WTC11 (cell line): ENCODE measurements at regions not wholly inside any gene's neighbourhood (a gene's known extent, or its start where the extent isn't known, plus 50 kb on each side); places are given as distances from the start of the nearest gene placed in this dataset.

Experiments
- ATAC-seq: fragments of 200-7000 bp; cut with Tn5 transposase; 2 replicates; pipeline ENCODE4 v1.10.0; 2021; ENCODE audit warnings: mild to moderate bottlenecking, moderate library complexity
- CTCF ChIA-PET: fragments of 300-600 bp; sonication (Branson Sonifier 250); formaldehyde crosslinking; loops from one replicate; lab custom pipeline; 2021; ENCODE audit warnings: antibody characterized with exemption; lab: Charles Lee
- POLR2A ChIA-PET: fragments of 350-600 bp; sonication (Branson Sonifier 250); formaldehyde crosslinking; loops from one replicate; lab custom pipeline; 2021; ENCODE audit warnings: antibody characterized with exemption; lab: Charles Lee
- DNase-seq: peaks from one replicate; pipeline ENCODE4 v3.0.0; 2021; ENCODE audit warnings: low spot score
- H3K27ac Mint-ChIP-seq: 2 replicates; pipeline ENCODE4 v1.8.0; 2021; ENCODE audit warnings: mixed read lengths
- H3K27me3 Mint-ChIP-seq: 2 replicates; pipeline ENCODE4 v1.8.0; 2021; ENCODE audit warnings: low read depth, mild to moderate bottlenecking, moderate library complexity, mixed read lengths
- H3K36me3 Mint-ChIP-seq: 2 replicates; pipeline ENCODE4 v1.8.0; 2021; ENCODE audit warnings: mixed read lengths
- H3K4me1 Mint-ChIP-seq: 2 replicates; pipeline ENCODE4 v1.8.0; 2022; ENCODE audit warnings: mixed read lengths
- H3K4me3 Mint-ChIP-seq: 2 replicates; pipeline ENCODE4 v1.8.0; 2021; ENCODE audit warnings: mild to moderate bottlenecking, moderate library complexity, mixed read lengths
- H3K9me3 Mint-ChIP-seq: 2 replicates; pipeline ENCODE4 v1.8.0; 2021; ENCODE audit warnings: mixed read lengths
- ERG ChIP-seq: fragments of 250-450 bp; sonication (Bioruptor Pico); IDR thresholded peaks from 2 replicates; pipeline ENCODE4 v1.8.0; 2021; ENCODE audit warnings: mild to moderate bottlenecking
- NR1H2 ChIP-seq: sonication (generic); formaldehyde crosslinking; IDR thresholded peaks from 2 replicates; pipeline ENCODE4 v1.9.0; 2021; ENCODE audit warnings: mild to moderate bottlenecking, moderate library complexity, missing genetic modification reagents
- NR3C1 ChIP-seq: sonication (generic); formaldehyde crosslinking; conservative IDR thresholded peaks from 2 replicates; pipeline ENCODE4 v1.8.1; 2023; ENCODE audit warnings: low read depth, mild to moderate bottlenecking, missing genetic modification reagents
- PREB ChIP-seq: sonication (generic); formaldehyde crosslinking; IDR thresholded peaks from 2 replicates; pipeline ENCODE4 v1.8.1; 2022; ENCODE audit warnings: mild to moderate bottlenecking, missing genetic modification reagents, moderate library complexity, borderline replicate concordance
- PRRX2 ChIP-seq: fragments of 250-450 bp; sonication (Bioruptor Pico); IDR thresholded peaks from 2 replicates; pipeline ENCODE4 v1.8.0; 2021; ENCODE audit warnings: mild to moderate bottlenecking
- RELA ChIP-seq: sonication (generic); formaldehyde crosslinking; IDR thresholded peaks from 2 replicates; pipeline ENCODE4 v1.8.1; 2022; ENCODE audit warnings: missing genetic modification reagents, mild to moderate bottlenecking, borderline replicate concordance
- USF1 ChIP-seq: sonication (generic); formaldehyde crosslinking; IDR thresholded peaks from 2 replicates; pipeline ENCODE4 v1.8.0; 2022; ENCODE audit warnings: mild to moderate bottlenecking, missing genetic modification reagents
- ZNF121 ChIP-seq: sonication (generic); formaldehyde crosslinking; IDR thresholded peaks from 2 replicates; pipeline ENCODE4 v1.8.0; 2023; ENCODE audit warnings: missing genetic modification reagents
- ZNF263 ChIP-seq: sonication (generic); formaldehyde crosslinking; IDR thresholded peaks from 2 replicates; pipeline ENCODE4 v1.8.1; 2022; ENCODE audit warnings: low read depth, mild to moderate bottlenecking, moderate library complexity, missing genetic modification reagents
- TF ChIP-seq, protein P1 (sequence below): fragments of 250-450 bp; sonication (Bioruptor Pico); conservative IDR thresholded peaks from 2 replicates; pipeline ENCODE4 v1.9.0; 2021; ENCODE audit warnings: mild to moderate bottlenecking
- TF ChIP-seq, protein P2 (sequence below): sonication (generic); formaldehyde crosslinking; conservative IDR thresholded peaks from 2 replicates; pipeline ENCODE4 v1.8.1; 2023; ENCODE audit warnings: mild to moderate bottlenecking, low read depth, missing genetic modification reagents, moderate library complexity
- TF ChIP-seq, protein P3 (sequence below): sonication (generic); formaldehyde crosslinking; IDR thresholded peaks from 2 replicates; pipeline ENCODE4 v1.8.1; 2023; ENCODE audit warnings: mild to moderate bottlenecking, missing genetic modification reagents, moderate library complexity
- TF ChIP-seq, protein P4 (sequence below): fragments of 250-450 bp; sonication (Bioruptor Pico); IDR thresholded peaks from 2 replicates; pipeline ENCODE4 v1.9.0; 2021; ENCODE audit warnings: moderate library complexity, mild to moderate bottlenecking, inconsistent platforms, borderline replicate concordance
- TF ChIP-seq, protein P5 (sequence below): sonication (generic); formaldehyde crosslinking; IDR thresholded peaks from 2 replicates; pipeline ENCODE4 v1.8.1; 2023; ENCODE audit warnings: mild to moderate bottlenecking, missing genetic modification reagents

- Mint-ChIP-seq H3K9me3 (no peaks in the 10 kb centered on the region), H3K27ac (no peak overlapping the region), H3K4me3 (no peak overlapping the region), H3K4me1 (peaks cover 14% of the 10 kb centered on the region), H3K36me3 (no peaks in the 10 kb centered on the region), H3K27me3 (no peaks in the 10 kb centered on the region)
- DNase-seq (no peak), ATAC-seq (no peak)
- ChIA-PET POLR2A (no interaction called here), CTCF (interaction anchor here (1.9 kb wide), 2 partner anchors 10 to 19 kb away, joined by 6 to 7 read pairs; no protein-coding TSS in a partner anchor)
- TF ChIP-seq ZNF121 (CRISPR knock-in tag) (no peak), NR3C1 (CRISPR knock-in tag) (no peak), USF1 (CRISPR knock-in tag) (no peak), PREB (CRISPR knock-in tag) (no peak)
- TF ChIP-seq, protein P1, sequence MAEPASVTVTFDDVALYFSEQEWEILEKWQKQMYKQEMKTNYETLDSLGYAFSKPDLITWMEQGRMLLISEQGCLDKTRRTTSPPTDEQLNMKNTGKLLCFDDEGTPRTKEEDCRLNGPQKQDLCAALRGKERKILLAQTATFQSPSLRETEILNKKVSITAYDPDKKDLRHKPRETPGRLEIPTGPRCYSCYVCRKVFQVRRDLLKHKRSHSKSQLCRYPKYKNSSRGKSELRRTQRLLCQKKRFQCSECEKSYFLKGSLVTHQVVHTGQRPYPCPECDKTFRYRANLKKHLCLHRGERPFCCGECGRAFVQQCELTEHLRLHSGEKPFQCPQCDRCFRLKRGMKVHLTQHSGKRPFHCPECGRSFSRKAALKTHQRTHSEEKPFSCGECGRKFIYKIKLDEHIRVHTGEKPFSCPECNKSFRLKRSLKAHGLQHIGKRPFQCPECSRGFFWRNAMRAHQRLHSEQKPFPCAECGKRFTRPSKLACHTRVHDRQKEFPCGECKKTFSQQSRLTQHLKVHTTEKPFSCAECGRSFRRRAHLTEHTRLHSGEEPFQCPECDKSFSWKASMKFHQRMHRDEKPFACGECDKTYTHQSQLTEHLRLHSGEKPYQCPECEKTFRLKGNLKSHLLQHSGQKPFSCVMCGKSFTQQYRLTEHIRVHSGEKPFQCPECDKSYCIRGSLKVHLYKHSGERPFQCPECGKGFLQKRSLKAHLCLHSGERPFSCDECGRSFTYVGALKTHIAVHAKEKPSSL, result no peak
Observed at GRCh38 chr2:100629309-100629708, 66.5 kb downstream of the PDCL3 start.

DNA sequence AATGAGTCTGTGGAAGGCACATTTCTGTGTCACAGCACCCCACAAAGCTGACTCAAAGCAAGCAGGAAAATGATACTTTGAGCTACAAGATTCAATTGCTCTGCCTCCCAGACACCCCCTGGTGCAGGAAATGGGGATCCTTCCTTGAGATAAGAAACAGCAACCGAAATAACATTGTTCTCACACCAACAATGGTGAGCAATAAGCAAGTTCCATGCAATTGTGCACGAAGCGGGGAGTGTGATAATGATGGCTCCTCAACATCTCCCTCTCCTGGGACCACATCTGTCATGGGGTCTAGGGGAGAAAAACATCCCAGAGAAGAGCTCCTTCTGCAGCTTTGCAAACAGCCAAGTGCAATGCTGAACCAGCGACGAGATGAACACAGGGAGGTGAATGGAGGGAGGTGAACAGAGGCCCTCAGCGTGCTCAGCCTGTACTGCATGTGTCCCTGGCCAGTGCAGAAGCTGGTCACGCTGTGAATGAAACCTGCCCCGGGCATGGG lies 67.7 kb downstream of the PDCL3 start:
- no peaks in the 10 kb centered on the region for H3K27me3 Mint-ChIP-seq
- no peaks in the 10 kb centered on the region for H3K9me3 Mint-ChIP-seq
- H3K36me3 Mint-ChIP-seq, result no peaks in the 10 kb centered on the region
- H3K4me3 Mint-ChIP-seq, result no peak overlapping the region
- no peak for ATAC-seq
- peaks cover 14% of the 10 kb centered on the region for H3K4me1 Mint-ChIP-seq
- DNase-seq, result no peak
- TF ChIP-seq PRRX2, result no peak
- TF ChIP-seq, protein P2, sequence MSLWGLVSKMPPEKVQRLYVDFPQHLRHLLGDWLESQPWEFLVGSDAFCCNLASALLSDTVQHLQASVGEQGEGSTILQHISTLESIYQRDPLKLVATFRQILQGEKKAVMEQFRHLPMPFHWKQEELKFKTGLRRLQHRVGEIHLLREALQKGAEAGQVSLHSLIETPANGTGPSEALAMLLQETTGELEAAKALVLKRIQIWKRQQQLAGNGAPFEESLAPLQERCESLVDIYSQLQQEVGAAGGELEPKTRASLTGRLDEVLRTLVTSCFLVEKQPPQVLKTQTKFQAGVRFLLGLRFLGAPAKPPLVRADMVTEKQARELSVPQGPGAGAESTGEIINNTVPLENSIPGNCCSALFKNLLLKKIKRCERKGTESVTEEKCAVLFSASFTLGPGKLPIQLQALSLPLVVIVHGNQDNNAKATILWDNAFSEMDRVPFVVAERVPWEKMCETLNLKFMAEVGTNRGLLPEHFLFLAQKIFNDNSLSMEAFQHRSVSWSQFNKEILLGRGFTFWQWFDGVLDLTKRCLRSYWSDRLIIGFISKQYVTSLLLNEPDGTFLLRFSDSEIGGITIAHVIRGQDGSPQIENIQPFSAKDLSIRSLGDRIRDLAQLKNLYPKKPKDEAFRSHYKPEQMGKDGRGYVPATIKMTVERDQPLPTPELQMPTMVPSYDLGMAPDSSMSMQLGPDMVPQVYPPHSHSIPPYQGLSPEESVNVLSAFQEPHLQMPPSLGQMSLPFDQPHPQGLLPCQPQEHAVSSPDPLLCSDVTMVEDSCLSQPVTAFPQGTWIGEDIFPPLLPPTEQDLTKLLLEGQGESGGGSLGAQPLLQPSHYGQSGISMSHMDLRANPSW, result no peak
- TF ChIP-seq ZNF263 (CRISPR knock-in tag), result no peak
- no peak for TF ChIP-seq RELA (CRISPR knock-in tag)
- TF ChIP-seq, protein P3, sequence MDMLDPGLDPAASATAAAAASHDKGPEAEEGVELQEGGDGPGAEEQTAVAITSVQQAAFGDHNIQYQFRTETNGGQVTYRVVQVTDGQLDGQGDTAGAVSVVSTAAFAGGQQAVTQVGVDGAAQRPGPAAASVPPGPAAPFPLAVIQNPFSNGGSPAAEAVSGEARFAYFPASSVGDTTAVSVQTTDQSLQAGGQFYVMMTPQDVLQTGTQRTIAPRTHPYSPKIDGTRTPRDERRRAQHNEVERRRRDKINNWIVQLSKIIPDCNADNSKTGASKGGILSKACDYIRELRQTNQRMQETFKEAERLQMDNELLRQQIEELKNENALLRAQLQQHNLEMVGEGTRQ (CRISPR knock-in tag), result no peak
- no peak for TF ChIP-seq NR1H2 (CRISPR knock-in tag)
- no peak for TF ChIP-seq ERG (CRISPR knock-in tag)
- TF ChIP-seq, protein P4, sequence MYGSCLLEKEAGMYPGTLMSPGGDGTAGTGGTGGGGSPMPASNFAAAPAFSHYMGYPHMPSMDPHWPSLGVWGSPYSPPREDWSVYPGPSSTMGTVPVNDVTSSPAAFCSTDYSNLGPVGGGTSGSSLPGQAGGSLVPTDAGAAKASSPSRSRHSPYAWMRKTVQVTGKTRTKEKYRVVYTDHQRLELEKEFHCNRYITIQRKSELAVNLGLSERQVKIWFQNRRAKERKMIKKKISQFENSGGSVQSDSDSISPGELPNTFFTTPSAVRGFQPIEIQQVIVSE (CRISPR knock-in tag), result no peak
- no peak for TF ChIP-seq USF1 (CRISPR knock-in tag)
- TF ChIP-seq, protein P5, sequence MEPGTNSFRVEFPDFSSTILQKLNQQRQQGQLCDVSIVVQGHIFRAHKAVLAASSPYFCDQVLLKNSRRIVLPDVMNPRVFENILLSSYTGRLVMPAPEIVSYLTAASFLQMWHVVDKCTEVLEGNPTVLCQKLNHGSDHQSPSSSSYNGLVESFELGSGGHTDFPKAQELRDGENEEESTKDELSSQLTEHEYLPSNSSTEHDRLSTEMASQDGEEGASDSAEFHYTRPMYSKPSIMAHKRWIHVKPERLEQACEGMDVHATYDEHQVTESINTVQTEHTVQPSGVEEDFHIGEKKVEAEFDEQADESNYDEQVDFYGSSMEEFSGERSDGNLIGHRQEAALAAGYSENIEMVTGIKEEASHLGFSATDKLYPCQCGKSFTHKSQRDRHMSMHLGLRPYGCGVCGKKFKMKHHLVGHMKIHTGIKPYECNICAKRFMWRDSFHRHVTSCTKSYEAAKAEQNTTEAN (CRISPR knock-in tag), result no peak
- POLR2A ChIA-PET, result interaction anchor here (0.6 kb wide), 1 partner anchor 268 kb away, joined by 3 read pairs; no protein-coding TSS in a partner anchor
- CTCF ChIA-PET, result interaction anchor here (1.1 to 1.9 kb wide), 3 partner anchors 9 to 23 kb away, joined by 3 to 7 read pairs (median 7); no protein-coding TSS in a partner anchor
- no peak overlapping the region for H3K27ac Mint-ChIP-seq
